Nephron (organoid): ENCODE measurements at regions not wholly inside any gene's neighbourhood (a gene's known extent, or its start where the extent isn't known, plus 50 kb on each side); places are given as distances from the start of the nearest gene placed in this dataset.

Experiments used
- H3K27ac Mint-ChIP-seq, 3 experiments: 2 replicates each; pipeline ENCODE4 v1.8.0; 2020; ENCODE audit warnings: mixed read lengths in 3 of 3, mild to moderate bottlenecking in 2 of 3, moderate library complexity in 1 of 3
- H3K27me3 Mint-ChIP-seq: 2 replicates; pipeline ENCODE4 v1.8.0; 2021; ENCODE audit warnings: low read depth, mild to moderate bottlenecking, moderate library complexity, mixed read lengths
- H3K36me3 Mint-ChIP-seq: 2 replicates; pipeline ENCODE4 v1.8.0; 2020; ENCODE audit warnings: low read depth, mixed read lengths
- H3K4me1 Mint-ChIP-seq: 2 replicates; pipeline ENCODE4 v1.8.0; 2020; ENCODE audit warnings: mixed read lengths
- H3K4me3 Mint-ChIP-seq, 3 experiments: 2 replicates each; pipeline ENCODE4 v1.8.0; 2020; ENCODE audit warnings: mild to moderate bottlenecking in 3 of 3, mixed read lengths in 3 of 3, moderate library complexity in 2 of 3
- H3K9me3 Mint-ChIP-seq: 2 replicates; pipeline ENCODE4 v1.8.0; 2020; ENCODE audit warnings: mixed read lengths
- TF ChIP-seq, protein P1 (sequence below), 3 experiments: fragments of 200-600 bp; sonication (generic); IDR thresholded peaks; one replicate each; pipeline ENCODE4 v1.5.0; 2021; ENCODE audit warnings: antibody characterized with exemption in 3 of 3; ENCODE audit not compliant: unreplicated experiment in 3 of 3

GRCh38 chr2:234615643-234616356 is 118.9 kb upstream of the ARL4C start:
- H3K4me3 Mint-ChIP-seq, result no peak overlapping the region
- H3K9me3 Mint-ChIP-seq, result peaks cover 10% of the 10 kb centered on the region
- H3K27ac Mint-ChIP-seq, result no peak overlapping the region
- TF ChIP-seq, protein P1, sequence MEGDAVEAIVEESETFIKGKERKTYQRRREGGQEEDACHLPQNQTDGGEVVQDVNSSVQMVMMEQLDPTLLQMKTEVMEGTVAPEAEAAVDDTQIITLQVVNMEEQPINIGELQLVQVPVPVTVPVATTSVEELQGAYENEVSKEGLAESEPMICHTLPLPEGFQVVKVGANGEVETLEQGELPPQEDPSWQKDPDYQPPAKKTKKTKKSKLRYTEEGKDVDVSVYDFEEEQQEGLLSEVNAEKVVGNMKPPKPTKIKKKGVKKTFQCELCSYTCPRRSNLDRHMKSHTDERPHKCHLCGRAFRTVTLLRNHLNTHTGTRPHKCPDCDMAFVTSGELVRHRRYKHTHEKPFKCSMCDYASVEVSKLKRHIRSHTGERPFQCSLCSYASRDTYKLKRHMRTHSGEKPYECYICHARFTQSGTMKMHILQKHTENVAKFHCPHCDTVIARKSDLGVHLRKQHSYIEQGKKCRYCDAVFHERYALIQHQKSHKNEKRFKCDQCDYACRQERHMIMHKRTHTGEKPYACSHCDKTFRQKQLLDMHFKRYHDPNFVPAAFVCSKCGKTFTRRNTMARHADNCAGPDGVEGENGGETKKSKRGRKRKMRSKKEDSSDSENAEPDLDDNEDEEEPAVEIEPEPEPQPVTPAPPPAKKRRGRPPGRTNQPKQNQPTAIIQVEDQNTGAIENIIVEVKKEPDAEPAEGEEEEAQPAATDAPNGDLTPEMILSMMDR (IDR thresholded peaks at IDR 0.05; ENCODE audit: unreplicated experiment in 3 of 3), result no peak
- no peaks in the 10 kb centered on the region for H3K36me3 Mint-ChIP-seq
- no peaks in the 10 kb centered on the region for H3K27me3 Mint-ChIP-seq
- H3K4me1 Mint-ChIP-seq, result no peaks in the 10 kb centered on the region

- Mint-ChIP-seq H3K27me3 (no peaks in the 10 kb centered on the region), H3K4me3 (no peak overlapping the region), H3K27ac (no peak overlapping the region), H3K4me1 (no peaks in the 10 kb centered on the region), H3K9me3 (peaks cover 13% of the 10 kb centered on the region), H3K36me3 (no peaks in the 10 kb centered on the region)
- TF ChIP-seq, protein P1 (IDR thresholded peaks at IDR 0.05; ENCODE audit: unreplicated experiment in 3 of 3), result no peak
Observed at GRCh38 chr2:234611209-234611608, 114.3 kb upstream of the ARL4C start.

- TF ChIP-seq, protein P1 (IDR thresholded peaks at IDR 0.05; ENCODE audit: unreplicated experiment in 3 of 3), result no peak
- Mint-ChIP-seq H3K4me3 (no peak overlapping the region), H3K9me3 (peaks cover 10% of the 10 kb centered on the region), H3K27ac (no peak overlapping the region), H3K27me3 (peaks cover 8% of the 10 kb centered on the region), H3K4me1 (no peaks in the 10 kb centered on the region), H3K36me3 (no peaks in the 10 kb centered on the region)
Observed at GRCh38 chr2:234608946-234609345, 112.1 kb upstream of the ARL4C start.

DNA sequence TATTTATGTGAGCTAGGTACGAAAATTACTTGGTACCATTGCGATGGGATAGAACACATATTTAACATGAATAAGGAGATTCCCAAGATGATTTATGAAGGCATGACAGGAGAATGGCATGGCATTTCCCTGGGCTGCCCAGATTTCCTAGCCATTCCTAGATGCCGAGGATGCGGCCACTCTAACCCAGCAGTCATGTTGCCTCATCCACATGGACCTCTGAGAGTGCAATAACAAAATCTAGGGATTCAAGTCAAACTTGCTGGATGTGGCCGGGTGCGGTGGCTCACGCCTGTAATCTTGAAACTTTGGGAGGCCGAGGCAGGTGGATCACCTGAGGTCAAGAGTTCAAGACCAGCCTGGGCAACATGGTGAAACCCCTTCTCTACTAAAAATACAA is 110.8 kb upstream of the ARL4C start:
- H3K36me3 Mint-ChIP-seq, result no peaks in the 10 kb centered on the region
- TF ChIP-seq, protein P1 (IDR thresholded peaks at IDR 0.05; ENCODE audit: unreplicated experiment in 3 of 3), result no peak
- H3K4me1 Mint-ChIP-seq, result no peaks in the 10 kb centered on the region
- H3K27ac Mint-ChIP-seq, result no peak overlapping the region
- peaks cover 8% of the 10 kb centered on the region for H3K27me3 Mint-ChIP-seq
- peaks cover 10% of the 10 kb centered on the region for H3K9me3 Mint-ChIP-seq
- no peak overlapping the region for H3K4me3 Mint-ChIP-seq

DNA sequence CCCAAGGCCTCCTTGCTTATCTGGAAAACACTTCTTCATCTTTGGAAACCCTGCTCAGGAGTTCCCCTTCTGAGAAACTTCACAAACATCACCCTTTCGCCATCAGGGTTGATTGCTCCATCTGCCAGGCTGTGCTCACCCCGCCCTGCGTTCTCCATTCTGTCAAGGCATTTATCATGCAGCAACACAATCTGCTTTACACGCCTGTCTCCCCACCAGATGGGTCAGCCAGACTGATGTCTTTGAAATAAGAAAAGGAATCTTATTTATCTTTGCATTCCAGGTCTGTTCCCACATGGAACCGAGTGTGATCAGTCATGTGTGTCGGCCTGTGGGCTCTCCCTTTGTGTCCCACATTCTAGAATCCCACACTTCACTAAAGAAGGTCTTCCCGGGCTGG is 110.0 kb upstream of the ARL4C start:
- TF ChIP-seq, protein P1 (IDR thresholded peaks at IDR 0.05; ENCODE audit: unreplicated experiment in 3 of 3), result no peak
- Mint-ChIP-seq H3K9me3 (peaks cover 7% of the 10 kb centered on the region), H3K4me3 (no peak overlapping the region)

GRCh38 chr2:234603619-234604018 is 106.7 kb upstream of the ARL4C start:
- Mint-ChIP-seq H3K27ac (no peak overlapping the region), H3K4me1 (no peaks in the 10 kb centered on the region), H3K4me3 (no peak overlapping the region), H3K9me3 (peaks cover 5% of the 10 kb centered on the region), H3K27me3 (peaks cover 8% of the 10 kb centered on the region), H3K36me3 (no peaks in the 10 kb centered on the region)
- TF ChIP-seq, protein P1 (IDR thresholded peaks at IDR 0.05; ENCODE audit: unreplicated experiment in 3 of 3), result no peak

More for the DNA sequence above, 110.0 kb upstream of the ARL4C start:
- H3K4me1 Mint-ChIP-seq, result no peaks in the 10 kb centered on the region
- peaks cover 8% of the 10 kb centered on the region for H3K27me3 Mint-ChIP-seq
- no peaks in the 10 kb centered on the region for H3K36me3 Mint-ChIP-seq
- no peak overlapping the region for H3K27ac Mint-ChIP-seq
